ENCODE measurements at regions not wholly inside any gene's neighbourhood (a gene's known extent, or its start where the extent isn't known, plus 50 kb on each side); places are given as distances from the start of the nearest gene placed in this dataset.

DNA sequence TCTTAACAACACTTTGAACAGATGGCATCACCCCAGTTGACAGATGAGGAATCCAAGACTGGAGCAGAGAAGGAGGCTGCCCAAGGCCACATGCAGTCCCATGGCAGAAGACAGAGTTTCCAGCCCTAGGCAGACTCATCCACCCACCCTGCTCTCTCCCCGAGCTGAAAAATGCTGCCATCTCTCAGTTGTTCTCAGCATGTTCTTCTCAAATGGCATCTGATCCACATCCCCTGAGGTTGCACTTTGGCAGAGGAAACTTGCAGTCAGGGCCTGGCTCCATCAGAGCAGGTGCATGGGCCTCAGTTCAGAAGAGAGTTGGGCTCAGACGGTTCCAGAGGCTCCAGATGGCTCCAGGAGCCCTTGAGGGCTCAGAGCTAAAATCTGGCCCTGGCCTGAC lies 709.4 kb downstream of the MATN1 start:
- TF ChIP-seq JUND (IDR thresholded peaks at IDR 0.05): no peak
- no peak for TF ChIP-seq CTCF (IDR thresholded peaks at IDR 0.05; ENCODE audit: low read depth, low read length, missing input control)
- no peak for TF ChIP-seq EGR1 (IDR thresholded peaks at IDR 0.05; ENCODE audit: low read depth in 2 of 2)
- no peak for TF ChIP-seq ZBTB33 (IDR thresholded peaks at IDR 0.05)
- no peak for TF ChIP-seq TAF1 (conservative IDR thresholded peaks at IDR 0.05)
- TF ChIP-seq, protein P1, sequence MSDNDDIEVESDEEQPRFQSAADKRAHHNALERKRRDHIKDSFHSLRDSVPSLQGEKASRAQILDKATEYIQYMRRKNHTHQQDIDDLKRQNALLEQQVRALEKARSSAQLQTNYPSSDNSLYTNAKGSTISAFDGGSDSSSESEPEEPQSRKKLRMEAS (IDR thresholded peaks at IDR 0.05): no peak
